Endothelial cell of umbilical vein (primary cell): ENCODE measurements at regions not wholly inside any gene's neighbourhood (a gene's known extent, or its start where the extent isn't known, plus 50 kb on each side); places are given as distances from the start of the nearest gene placed in this dataset.

Source experiments
- EZH2 ChIP-seq: IDR thresholded peaks from 2 replicates; pipeline ENCODE4 v1.6.1; 2012; ENCODE audit warnings: borderline replicate concordance, low read depth, mild to moderate bottlenecking, moderate library complexity, low read length, inconsistent platforms; ENCODE audit not compliant: severe bottlenecking
- FOS ChIP-seq: IDR thresholded peaks from 2 replicates; pipeline ENCODE4 v1.6.1; 2011; ENCODE audit warnings: mild to moderate bottlenecking, low read length, moderate library complexity, borderline replicate concordance; ENCODE audit not compliant: insufficient read depth
- GATA2 ChIP-seq: IDR thresholded peaks from 2 replicates; pipeline ENCODE4 v1.7.0; 2011; ENCODE audit warnings: low read depth, mild to moderate bottlenecking, moderate library complexity, mixed read lengths, low read length; ENCODE audit not compliant: insufficient read length, insufficient read depth
- JUN ChIP-seq: IDR thresholded peaks from 2 replicates; pipeline ENCODE4 v1.6.1; 2011; ENCODE audit warnings: borderline replicate concordance, low read depth; ENCODE audit not compliant: insufficient read length, insufficient read depth
- MYC ChIP-seq: IDR thresholded peaks from one replicate; pipeline ENCODE4 v1.6.1; 2011; ENCODE audit warnings: mild to moderate bottlenecking, low read depth, low read length
- POLR2A ChIP-seq: IDR thresholded peaks from 2 replicates; pipeline ENCODE4 v1.6.1; 2012; ENCODE audit warnings: low read depth, mild to moderate bottlenecking, control low read depth, low read length
- POLR2AphosphoS5 ChIP-seq: IDR thresholded peaks from 2 replicates; pipeline ENCODE4 v1.6.1; 2012; ENCODE audit warnings: low read depth, mild to moderate bottlenecking, control low read depth, low read length, moderate library complexity; ENCODE audit not compliant: insufficient read depth
- TF ChIP-seq, protein P1 (sequence below), 2 donors: IDR thresholded peaks; 1 replicate in 1 of 2; 2 replicates in 1 of 2; pipeline ENCODE4 v1.5.1; 2011; ENCODE audit warnings: low read length in 2 of 2, mild to moderate bottlenecking in 2 of 2, moderate library complexity in 2 of 2, control low read depth in 1 of 2, inconsistent platforms in 1 of 2, low read depth in 1 of 2; ENCODE audit not compliant: insufficient read depth in 1 of 2; ENCODE audit errors: extremely low read depth in 1 of 2
- TF ChIP-seq, protein P2 (sequence below): IDR thresholded peaks from 2 replicates; pipeline ENCODE4 v1.6.1; 2011; ENCODE audit not compliant: insufficient read depth, insufficient read length

DNA sequence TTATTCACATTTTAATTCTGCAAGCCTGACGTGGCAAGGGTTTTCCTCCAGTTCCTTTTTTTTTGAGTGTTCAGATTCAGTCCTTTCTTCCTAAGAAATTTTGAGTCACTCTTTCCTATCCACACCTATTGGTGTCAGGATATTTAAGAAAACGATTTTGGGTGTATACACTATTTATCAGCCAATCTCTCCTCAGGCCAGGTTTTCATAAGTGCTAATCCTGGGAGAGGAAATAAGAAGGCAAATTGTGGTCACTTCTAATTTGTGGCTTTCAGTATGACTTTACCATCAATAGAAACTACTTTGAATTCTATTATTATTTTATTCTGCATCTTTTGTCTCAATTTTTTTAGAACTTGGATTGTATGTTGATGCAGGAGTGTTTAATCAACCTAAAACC, 174.4 kb downstream of the DSEL start:
- TF ChIP-seq JUN (no peak), POLR2AphosphoS5 (no peak), POLR2A (no peak), GATA2 (no peak), EZH2 (no peak), FOS (no peak), MYC (no peak)
- TF ChIP-seq, protein P1, sequence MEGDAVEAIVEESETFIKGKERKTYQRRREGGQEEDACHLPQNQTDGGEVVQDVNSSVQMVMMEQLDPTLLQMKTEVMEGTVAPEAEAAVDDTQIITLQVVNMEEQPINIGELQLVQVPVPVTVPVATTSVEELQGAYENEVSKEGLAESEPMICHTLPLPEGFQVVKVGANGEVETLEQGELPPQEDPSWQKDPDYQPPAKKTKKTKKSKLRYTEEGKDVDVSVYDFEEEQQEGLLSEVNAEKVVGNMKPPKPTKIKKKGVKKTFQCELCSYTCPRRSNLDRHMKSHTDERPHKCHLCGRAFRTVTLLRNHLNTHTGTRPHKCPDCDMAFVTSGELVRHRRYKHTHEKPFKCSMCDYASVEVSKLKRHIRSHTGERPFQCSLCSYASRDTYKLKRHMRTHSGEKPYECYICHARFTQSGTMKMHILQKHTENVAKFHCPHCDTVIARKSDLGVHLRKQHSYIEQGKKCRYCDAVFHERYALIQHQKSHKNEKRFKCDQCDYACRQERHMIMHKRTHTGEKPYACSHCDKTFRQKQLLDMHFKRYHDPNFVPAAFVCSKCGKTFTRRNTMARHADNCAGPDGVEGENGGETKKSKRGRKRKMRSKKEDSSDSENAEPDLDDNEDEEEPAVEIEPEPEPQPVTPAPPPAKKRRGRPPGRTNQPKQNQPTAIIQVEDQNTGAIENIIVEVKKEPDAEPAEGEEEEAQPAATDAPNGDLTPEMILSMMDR (IDR thresholded peaks at IDR 0.05; ENCODE audit: extremely low read depth in 1 of 2, insufficient read depth in 1 of 2, low read depth in 1 of 2, low read length in 2 of 2): no peak
- TF ChIP-seq, protein P2, sequence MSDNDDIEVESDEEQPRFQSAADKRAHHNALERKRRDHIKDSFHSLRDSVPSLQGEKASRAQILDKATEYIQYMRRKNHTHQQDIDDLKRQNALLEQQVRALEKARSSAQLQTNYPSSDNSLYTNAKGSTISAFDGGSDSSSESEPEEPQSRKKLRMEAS: no peak
